ENCODE measurements at regions not wholly inside any gene's neighbourhood (a gene's known extent, or its start where the extent isn't known, plus 50 kb on each side); places are given as distances from the start of the nearest gene placed in this dataset.
"Not testable (repeated sequence)": the region's sequence is repeated elsewhere in the genome, so short reads cannot be mapped to it uniquely, and the experiment has no call there.

- no peak for TF ChIP-seq CTCF (IDR thresholded peaks at IDR 0.05; ENCODE audit: low read depth, low read length)
Measured at GRCh38 chr14:43085819-43086218, 1421.3 kb downstream of the FSCB start.

DNA sequence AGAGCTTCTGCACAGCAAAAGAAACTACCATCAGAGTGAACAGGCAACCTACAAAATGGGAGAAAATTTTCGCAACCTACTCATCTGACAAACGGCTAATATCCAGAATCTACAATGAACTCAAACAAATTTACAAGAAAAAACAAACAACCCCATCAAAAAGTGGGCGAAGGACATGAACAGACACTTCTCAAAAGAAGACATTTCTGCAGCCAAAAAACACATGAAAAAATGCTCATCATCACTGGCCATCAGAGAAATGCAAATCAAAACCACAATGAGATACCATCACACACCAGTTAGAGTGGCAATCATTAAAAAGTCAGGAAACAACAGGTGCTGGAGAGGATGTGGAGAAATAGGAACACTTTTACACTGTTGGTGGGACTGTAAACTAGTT lies 1439.7 kb downstream of the FSCB start:
- not testable (repeated sequence) for H3K4me3 ChIP-seq (ENCODE audit: low read depth, low read length)

More at GRCh38 chr14:43085819-43086218, 1421.3 kb downstream of the FSCB start:
- H3K4me3 ChIP-seq (ENCODE audit: low read depth, low read length) = no peak overlapping the region

- TF ChIP-seq CTCF (IDR thresholded peaks at IDR 0.05; ENCODE audit: low read depth, low read length) = no peak
- H3K4me3 ChIP-seq (ENCODE audit: low read depth, low read length) = no peak overlapping the region
Measured at GRCh38 chr14:43056106-43056505, 1449.4 kb downstream of the LRFN5 start.

- H3K4me3 ChIP-seq (ENCODE audit: low read depth, low read length) = no peak overlapping the region
- TF ChIP-seq CTCF (IDR thresholded peaks at IDR 0.05; ENCODE audit: low read depth, low read length) = no peak
Measured at GRCh38 chr14:43052897-43053296, 1446.2 kb downstream of the LRFN5 start.

GRCh38 chr14:43043850-43044249 lies 1437.2 kb downstream of the LRFN5 start:
- TF ChIP-seq CTCF (IDR thresholded peaks at IDR 0.05; ENCODE audit: low read depth, low read length) = no peak

GRCh38 chr14:43042408-43042807 lies 1435.7 kb downstream of the LRFN5 start:
- no peak overlapping the region for H3K4me3 ChIP-seq (ENCODE audit: low read depth, low read length)
- no peak for TF ChIP-seq CTCF (IDR thresholded peaks at IDR 0.05; ENCODE audit: low read depth, low read length)

More at GRCh38 chr14:43043850-43044249, 1437.2 kb downstream of the LRFN5 start:
- H3K4me3 ChIP-seq (ENCODE audit: low read depth, low read length) = no peak overlapping the region

- no peak overlapping the region for H3K4me3 ChIP-seq (ENCODE audit: low read depth, low read length)
- TF ChIP-seq CTCF (IDR thresholded peaks at IDR 0.05; ENCODE audit: low read depth, low read length) = no peak
Measured at GRCh38 chr14:43041976-43042375, 1435.3 kb downstream of the LRFN5 start.

DNA sequence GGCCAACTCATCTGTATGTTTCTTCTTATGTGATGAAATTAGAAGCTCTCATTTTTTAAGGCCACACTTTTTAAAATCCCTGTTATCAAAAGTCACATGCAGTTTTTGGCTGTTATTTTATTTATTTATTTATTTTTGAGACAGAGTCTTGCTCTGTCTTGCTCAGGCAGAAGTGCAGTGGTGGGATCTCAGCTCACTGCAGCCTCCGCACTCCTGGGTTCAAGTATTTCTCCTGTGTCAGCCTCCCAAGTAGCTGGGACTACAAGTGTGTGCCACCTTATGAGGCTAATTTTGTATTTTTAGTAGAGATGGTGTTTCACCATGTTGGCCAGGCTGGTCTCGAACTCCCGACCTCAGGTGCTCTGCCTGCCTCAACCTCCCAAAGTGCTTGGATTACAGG lies 1434.5 kb downstream of the LRFN5 start:
- TF ChIP-seq CTCF (IDR thresholded peaks at IDR 0.05; ENCODE audit: low read depth, low read length) = no peak
- H3K4me3 ChIP-seq (ENCODE audit: low read depth, low read length) = no peak overlapping the region

All from WI38 (cell line).